Stimulated activated CD4-positive, alpha-beta T cell treated with anti-CD3 and anti-CD28 coated beads, Interleukin-15, amount 100 ng/mL, for 24 hours (primary cell): ENCODE measurements at regions not wholly inside any gene's neighbourhood (a gene's known extent, or its start where the extent isn't known, plus 50 kb on each side); places are given as distances from the start of the nearest gene placed in this dataset.
"Not testable (repeated sequence)": the region's sequence is repeated elsewhere in the genome, so short reads cannot be mapped to it uniquely, and the experiment has no call there.

ENCODE experiments used
- DNase-seq: peaks from one replicate; pipeline ENCODE4 v3.0.0-alpha.2; 2020

- DNase-seq: no peak
Measured at GRCh38 chr7:121560267-121560990, 164.3 kb upstream of the FAM3C start.

GRCh38 chr7:121558288-121558687 is 162.2 kb upstream of the FAM3C start:
- DNase-seq: no peak

GRCh38 chr7:121557034-121557892 is 161.2 kb upstream of the FAM3C start:
- no peak for DNase-seq

- DNase-seq: no peak
Measured at GRCh38 chr7:121555558-121555957, 159.4 kb upstream of the FAM3C start.

GRCh38 chr7:121547544-121548092 is 151.5 kb upstream of the FAM3C start:
- DNase-seq: no peak

GRCh38 chr7:121546632-121547543 is 150.8 kb upstream of the FAM3C start:
- DNase-seq: no peak

GRCh38 chr7:121545418-121545817 is 149.3 kb upstream of the FAM3C start:
- DNase-seq: no peak

GRCh38 chr7:121544726-121545125 is 148.6 kb upstream of the FAM3C start:
- DNase-seq: no peak

- no peak for DNase-seq
Measured at GRCh38 chr7:121544238-121544637, 148.1 kb upstream of the FAM3C start.

GRCh38 chr7:121541457-121541856 is 145.3 kb upstream of the FAM3C start:
- no peak for DNase-seq

- DNase-seq: no peak
Measured at GRCh38 chr7:121540138-121540537, 144.0 kb upstream of the FAM3C start.

- no peak for DNase-seq
Measured at GRCh38 chr7:121537031-121537430, 140.9 kb upstream of the FAM3C start.

- no peak for DNase-seq
Measured at GRCh38 chr7:121531175-121532070, 135.3 kb upstream of the FAM3C start.

GRCh38 chr7:121530227-121531174 is 134.4 kb upstream of the FAM3C start:
- peak; percentile 50 for DNase-seq

- no peak for DNase-seq
Measured at GRCh38 chr7:121529003-121529402, 132.9 kb upstream of the FAM3C start.

- DNase-seq: not testable (repeated sequence)
Measured at GRCh38 chr7:121526210-121526609, 130.1 kb upstream of the FAM3C start.

GRCh38 chr7:121525155-121525819 is 129.2 kb upstream of the FAM3C start:
- DNase-seq: no peak

- DNase-seq: no peak
Measured at GRCh38 chr7:121521711-121522400, 125.7 kb upstream of the FAM3C start.

GRCh38 chr7:121520911-121521310 is 124.8 kb upstream of the FAM3C start:
- no peak for DNase-seq
